Fibroblast of skin of right quadriceps (primary cell): ENCODE measurements at regions not wholly inside any gene's neighbourhood (a gene's known extent, or its start where the extent isn't known, plus 50 kb on each side); places are given as distances from the start of the nearest gene placed in this dataset.

Source experiments
- DNase-seq: peaks from one replicate; pipeline ENCODE4 v3.0.0-alpha.2; 2013

DNA sequence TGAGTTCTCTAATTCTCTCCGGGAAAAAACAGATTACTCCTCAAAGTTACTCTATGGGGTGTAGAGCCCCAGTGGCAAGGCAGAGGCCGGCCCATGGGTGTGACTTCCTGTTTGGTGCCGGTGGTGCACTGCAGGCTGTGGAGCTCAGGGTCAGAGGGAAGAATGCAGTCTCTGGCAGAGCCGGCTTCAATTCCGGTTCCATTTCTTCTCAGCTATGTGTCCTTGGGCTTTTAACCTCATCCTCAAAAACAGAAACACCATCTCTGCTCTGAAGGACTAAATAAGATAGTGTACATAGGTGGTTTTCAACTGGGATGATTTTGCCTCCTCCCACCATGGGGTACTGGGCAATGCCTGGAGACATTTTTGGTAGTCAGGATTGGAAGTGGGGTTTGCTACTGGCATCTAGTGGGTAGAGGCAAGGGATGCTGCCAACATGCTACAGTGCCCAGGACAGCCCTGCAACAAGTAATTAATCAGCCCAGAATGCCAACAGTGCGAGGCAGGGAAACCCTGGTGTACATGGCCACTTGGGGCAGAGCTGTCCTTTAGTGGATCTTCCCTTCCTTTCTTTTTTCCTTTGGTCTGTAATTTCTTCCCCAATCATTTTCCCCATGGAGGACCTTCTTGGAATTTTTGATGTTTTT, 81.2 kb downstream of the INSIG2 start:
- DNase-seq, result no peak

DNA sequence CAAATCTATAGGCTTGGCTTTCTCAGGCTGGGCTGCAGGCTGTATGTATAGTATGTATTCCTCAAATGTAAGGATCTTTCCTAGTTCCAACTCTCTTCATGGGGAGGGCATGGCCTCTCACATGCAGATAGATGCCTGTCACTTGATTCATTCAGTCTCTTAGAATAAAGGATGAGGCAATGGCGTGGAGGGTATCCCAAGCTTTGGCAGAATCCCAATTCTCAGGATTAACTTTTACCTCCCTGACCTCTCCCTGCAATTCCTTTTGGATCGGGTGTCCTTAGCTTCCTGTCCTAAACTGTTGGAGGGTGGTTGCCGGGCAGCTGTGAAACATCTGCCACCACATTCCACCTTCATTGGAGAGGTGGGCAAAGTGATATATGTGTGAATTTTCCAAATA, 80.3 kb downstream of the INSIG2 start:
- peak; percentile 20 for DNase-seq

DNA sequence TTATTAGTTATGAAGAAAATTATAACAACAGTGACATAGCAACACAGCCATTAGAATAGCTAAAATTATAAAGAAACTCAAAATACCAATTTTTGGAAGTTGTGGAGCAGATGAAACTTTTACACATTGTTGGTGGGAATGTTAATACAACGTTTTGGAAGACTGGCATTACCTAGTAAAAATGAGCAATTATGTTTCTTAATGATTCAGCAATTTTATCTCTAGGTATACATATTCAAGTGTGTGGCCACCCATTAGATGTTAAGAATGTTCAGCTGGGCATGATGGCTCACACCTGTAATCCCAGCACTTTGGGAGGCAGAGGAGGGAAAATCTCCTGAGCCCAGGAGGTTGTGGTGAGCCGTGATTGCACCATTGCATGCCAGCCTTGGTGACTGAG, 78.8 kb downstream of the INSIG2 start:
- no peak for DNase-seq

DNA sequence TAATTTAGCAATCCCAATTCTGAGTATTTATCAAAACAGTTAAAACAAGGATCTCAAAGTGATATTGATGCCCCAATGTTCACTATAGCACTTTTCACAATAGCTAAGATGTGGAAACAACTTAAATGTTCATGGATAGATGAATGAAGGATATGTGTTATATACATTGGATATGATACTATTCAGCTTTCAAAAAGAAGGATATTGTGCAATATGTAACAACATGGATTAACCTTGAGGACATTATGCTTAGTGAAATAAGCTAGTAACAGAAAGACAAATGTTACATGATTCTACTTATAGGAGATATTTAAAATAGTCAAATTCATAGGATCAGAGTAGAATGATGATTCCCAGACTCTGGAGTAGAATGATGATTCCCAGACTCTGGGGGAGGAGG, 78.0 kb downstream of the INSIG2 start:
- DNase-seq, result no peak

DNA sequence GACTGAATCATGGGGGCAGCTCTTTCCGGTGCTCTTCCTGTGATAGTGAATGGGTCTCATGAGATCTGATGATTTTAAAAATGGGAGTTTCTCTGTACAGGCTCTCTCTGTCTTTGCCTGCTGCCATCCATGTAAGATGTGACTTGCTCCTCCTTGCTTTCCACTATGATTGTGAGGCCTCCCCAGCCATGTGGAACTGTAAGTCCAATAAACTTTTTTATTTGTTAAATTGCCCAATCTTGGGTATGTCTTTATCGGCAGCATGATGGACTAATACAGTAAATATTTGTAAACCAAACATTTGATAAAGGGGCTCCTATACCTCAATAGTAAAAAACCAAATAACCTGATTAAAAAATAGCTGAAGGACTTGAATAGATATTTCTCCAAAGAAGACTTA, 77.3 kb downstream of the INSIG2 start:
- DNase-seq, result no peak
